ENCODE measurements at regions not wholly inside any gene's neighbourhood (a gene's known extent, or its start where the extent isn't known, plus 50 kb on each side); places are given as distances from the start of the nearest gene placed in this dataset.

- TF ChIP-seq CTCF (IDR thresholded peaks at IDR 0.05; ENCODE audit: low read length) = no peak
- no peak for TF ChIP-seq EZH2 (optimal IDR thresholded peaks at IDR 0.05; ENCODE audit: low read depth, low read length)
These were observed 156.8 kb upstream of the COL8A1 start for GRCh38 chr3:99481561-99481960.
